Naive thymus-derived CD8-positive, alpha-beta T cell (primary cell): ENCODE measurements at regions not wholly inside any gene's neighbourhood (a gene's known extent, or its start where the extent isn't known, plus 50 kb on each side); places are given as distances from the start of the nearest gene placed in this dataset.
"Not testable (repeated sequence)": the region's sequence is repeated elsewhere in the genome, so short reads cannot be mapped to it uniquely, and the experiment has no call there.

Source experiments
- ATAC-seq, 2 donors: fragments of 150-1000 bp; cut with Tn5 transposase in 1 of 2; sonication (Bioruptor Pico), chemical (Tn5 transposase) in 1 of 2; 1 replicate in 1 of 2; 2 replicates in 1 of 2; pipeline ENCODE4 v1.10.0; 2021; ENCODE audit warnings: mild to moderate bottlenecking in 2 of 2, moderate library complexity in 2 of 2
- POLR2A ChIA-PET: fragments of 350-600 bp; sonication (Branson Sonifier 250); formaldehyde crosslinking; loops from one replicate; lab custom pipeline; 2021; ENCODE audit warnings: antibody characterized with exemption; lab: Charles Lee
- DNase-seq, 10 donors: peaks; one replicate each; pipeline versions ENCODE4 v3.0.0 to v3.0.0-alpha.2; 2020 to 2022
- H3K27ac Mint-ChIP-seq, 10 donors: one replicate each; pipeline ENCODE4 v1.8.0; 2020 to 2022; ENCODE audit warnings: mild to moderate bottlenecking in 10 of 10, mixed read lengths in 10 of 10, moderate library complexity in 4 of 10, inconsistent platforms in 1 of 10
- H3K27me3 Mint-ChIP-seq, 5 donors: one replicate each; pipeline ENCODE4 v1.8.0; 2021 to 2022; ENCODE audit warnings: mixed read lengths in 5 of 5
- H3K36me3 Mint-ChIP-seq, 3 donors: one replicate each; pipeline ENCODE4 v1.8.0; 2020 to 2022; ENCODE audit warnings: mixed read lengths in 3 of 3, mild to moderate bottlenecking in 2 of 3, inconsistent platforms in 1 of 3
- H3K4me1 Mint-ChIP-seq, 4 donors: one replicate each; pipeline ENCODE4 v1.8.0; 2021 to 2022; ENCODE audit warnings: mixed read lengths in 4 of 4
- H3K4me3 Mint-ChIP-seq, 10 donors: one replicate each; pipeline ENCODE4 v1.8.0; 2020 to 2022; ENCODE audit warnings: mild to moderate bottlenecking in 10 of 10, mixed read lengths in 10 of 10, moderate library complexity in 6 of 10, inconsistent platforms in 1 of 10
- H3K9me3 Mint-ChIP-seq, 9 donors: one replicate each; pipeline ENCODE4 v1.8.0; 2020 to 2022; ENCODE audit warnings: mixed read lengths in 9 of 9, mild to moderate bottlenecking in 3 of 9, inconsistent platforms in 1 of 9, moderate library complexity in 1 of 9

DNA sequence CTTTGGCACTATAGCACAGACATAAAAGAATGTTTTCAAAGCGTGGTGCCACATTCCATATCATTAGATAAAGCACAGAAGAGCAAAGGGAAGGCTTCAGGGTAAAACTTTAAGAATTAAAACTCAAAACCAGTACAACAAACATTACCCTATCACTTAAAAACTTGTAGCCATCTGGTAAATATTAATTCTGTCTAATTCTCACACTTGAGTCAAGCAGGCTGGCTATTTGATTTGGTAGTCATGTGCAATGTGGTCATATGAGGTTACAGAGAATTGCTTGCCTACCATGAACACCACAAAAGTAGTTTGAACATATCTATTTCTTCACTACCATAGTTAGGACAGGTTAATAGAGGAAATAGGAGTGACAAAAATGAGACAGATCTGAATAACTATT is 244.9 kb downstream of the IRS1 start:
- POLR2A ChIA-PET: no interaction called here
- no peak for ATAC-seq
- no peak overlapping the region for H3K27ac Mint-ChIP-seq
- no peaks in the 10 kb centered on the region for H3K9me3 Mint-ChIP-seq
- H3K4me1 Mint-ChIP-seq: peaks cover 0 to 2% (median 0%) of the 10 kb centered on the region in 4 donors
- peaks cover 3 to 20% (median 15%) of the 10 kb centered on the region in 5 donors for H3K27me3 Mint-ChIP-seq
- no peak for DNase-seq
- H3K4me3 Mint-ChIP-seq: no peak overlapping the region
- no peaks in the 10 kb centered on the region for H3K36me3 Mint-ChIP-seq

DNA sequence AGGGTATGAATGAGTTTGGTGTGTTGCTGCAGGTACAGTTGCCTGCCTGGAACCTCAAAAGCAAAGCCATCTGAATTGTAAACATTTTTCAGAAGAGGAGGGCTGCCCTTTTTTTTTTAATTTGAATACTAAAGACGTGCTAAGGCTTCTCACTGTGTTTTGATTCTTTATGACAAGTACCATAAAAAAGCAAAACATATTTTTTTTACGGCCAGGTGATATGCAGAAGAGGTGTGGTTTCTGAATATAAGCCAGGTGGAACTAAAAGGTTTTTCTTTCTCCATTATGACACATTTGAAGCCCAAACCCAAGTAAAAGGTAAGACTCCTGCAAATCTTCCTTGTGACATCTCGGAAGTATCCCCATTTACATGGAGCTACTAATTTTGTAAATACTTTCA is 246.3 kb downstream of the IRS1 start:
- H3K4me3 Mint-ChIP-seq: no peak overlapping the region
- DNase-seq (no peak), ATAC-seq (no peak)
- no peaks in the 10 kb centered on the region for H3K9me3 Mint-ChIP-seq
- H3K27ac Mint-ChIP-seq: no peak overlapping the region
- no peaks in the 10 kb centered on the region for H3K36me3 Mint-ChIP-seq
- POLR2A ChIA-PET: no interaction called here
- H3K27me3 Mint-ChIP-seq: peaks cover 3 to 24% (median 15%) of the 10 kb centered on the region in 5 donors
- H3K4me1 Mint-ChIP-seq: peaks cover 0 to 3% (median 0%) of the 10 kb centered on the region in 4 donors

DNA sequence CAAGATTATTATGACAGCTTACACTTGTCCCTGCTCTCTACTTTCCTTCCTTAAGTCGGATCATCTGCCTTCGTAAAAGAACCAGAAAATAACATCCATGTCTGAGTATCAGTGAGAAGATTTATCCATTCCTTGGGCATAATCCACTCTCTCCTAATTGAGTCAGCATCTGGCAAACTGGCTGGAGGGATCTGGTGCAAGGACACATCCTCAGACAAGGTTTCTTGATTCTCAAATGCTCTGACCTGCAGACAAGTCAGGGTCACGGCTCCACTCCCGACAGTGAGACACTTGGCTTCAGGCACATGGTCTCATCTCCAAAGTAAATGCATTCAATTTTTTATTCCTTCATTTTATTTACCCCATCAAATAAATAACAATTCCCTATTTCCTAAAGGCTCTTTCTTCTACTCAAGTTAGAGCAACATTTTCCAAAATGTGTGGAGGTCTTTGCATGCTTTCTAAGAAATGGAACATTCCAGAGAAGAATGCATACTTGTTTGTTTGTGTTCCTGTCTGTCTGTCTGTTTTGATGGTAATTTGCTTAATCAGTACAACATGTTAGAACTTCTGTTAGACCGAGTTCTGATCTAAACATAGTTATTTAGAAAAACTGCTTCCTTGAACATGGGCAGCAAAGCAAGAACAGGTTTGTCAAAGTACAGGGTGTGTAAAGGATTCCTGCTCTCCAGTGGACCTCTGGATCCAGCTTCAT is 246.9 kb downstream of the IRS1 start:
- no peak overlapping the region for H3K27ac Mint-ChIP-seq
- no peaks in the 10 kb centered on the region for H3K9me3 Mint-ChIP-seq
- H3K27me3 Mint-ChIP-seq: peaks cover 3 to 20% (median 15%) of the 10 kb centered on the region in 5 donors
- ATAC-seq (no peak), DNase-seq (no peak)
- POLR2A ChIA-PET: no interaction called here
- no peaks in the 10 kb centered on the region for H3K36me3 Mint-ChIP-seq
- peaks cover 0 to 3% (median 0%) of the 10 kb centered on the region in 4 donors for H3K4me1 Mint-ChIP-seq
- no peak overlapping the region for H3K4me3 Mint-ChIP-seq

DNA sequence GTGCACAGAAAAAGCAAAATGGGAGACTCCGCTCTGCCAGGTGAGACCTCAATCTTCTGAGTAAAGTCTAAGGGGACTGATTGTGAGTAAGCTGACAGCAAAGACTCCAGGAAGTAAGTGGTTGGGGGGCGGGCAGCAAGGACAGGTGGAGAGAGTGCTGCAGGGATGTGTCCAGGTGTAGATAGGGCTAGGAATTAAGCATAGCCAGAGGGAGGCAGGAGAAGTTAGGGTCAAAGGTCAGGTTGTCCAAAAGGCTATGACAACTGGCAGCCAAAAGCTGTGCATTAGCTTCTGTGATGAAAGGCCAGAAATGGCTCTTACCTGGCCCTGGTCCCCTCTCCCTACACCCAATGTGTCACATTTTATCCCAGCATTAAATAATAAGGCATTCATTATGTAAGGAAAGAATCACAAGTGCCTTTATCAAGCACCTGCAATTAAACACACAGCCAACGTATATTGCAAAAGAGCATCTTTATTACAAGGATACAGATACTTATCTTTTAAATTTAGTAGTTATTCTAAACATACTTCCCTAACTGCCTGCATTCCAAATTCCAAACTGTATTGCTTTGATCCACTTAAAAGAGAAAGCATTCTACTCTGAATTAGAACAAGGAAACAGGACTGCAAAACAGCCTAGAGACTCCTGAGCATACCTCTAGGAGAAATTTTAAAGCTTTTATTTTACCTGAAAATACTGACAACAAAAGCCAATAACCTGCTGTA is 247.9 kb downstream of the IRS1 start:
- POLR2A ChIA-PET: no interaction called here

DNA sequence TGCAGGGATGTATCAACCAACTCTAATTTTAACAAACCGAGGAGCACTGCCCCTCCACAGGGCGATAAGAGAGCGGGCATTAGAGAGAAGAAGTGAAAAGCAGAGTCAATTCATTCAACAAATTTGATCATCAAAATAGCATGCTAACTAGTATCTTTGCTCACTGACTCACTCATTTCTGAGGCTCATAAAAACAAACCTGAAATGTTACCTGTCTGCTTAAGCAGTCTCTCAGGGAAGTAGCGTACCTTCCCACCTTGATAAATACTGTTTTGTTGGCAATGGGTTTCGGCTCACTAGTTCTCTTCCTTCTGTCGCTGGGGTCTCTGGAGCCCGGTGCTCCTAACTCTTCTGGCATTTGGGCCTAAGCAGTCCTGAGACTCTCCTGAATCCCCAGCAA is 248.8 kb downstream of the IRS1 start:
- H3K36me3 Mint-ChIP-seq: no peaks in the 10 kb centered on the region
- POLR2A ChIA-PET: no interaction called here
- peaks cover 0 to 5% (median 0%) of the 10 kb centered on the region in 9 donors for H3K9me3 Mint-ChIP-seq
- H3K27ac Mint-ChIP-seq: no peak overlapping the region
- peaks cover 0 to 17% (median 2%) of the 10 kb centered on the region in 5 donors for H3K27me3 Mint-ChIP-seq
- DNase-seq (no peak), ATAC-seq (no peak)
- no peak overlapping the region for H3K4me3 Mint-ChIP-seq
- peaks cover 0 to 3% (median 0%) of the 10 kb centered on the region in 4 donors for H3K4me1 Mint-ChIP-seq

More for the DNA sequence above, 247.9 kb downstream of the IRS1 start:
- DNase-seq (no peak), ATAC-seq (no peak)
- peaks cover 0 to 3% (median 0%) of the 10 kb centered on the region in 4 donors for H3K4me1 Mint-ChIP-seq
- no peaks in the 10 kb centered on the region for H3K9me3 Mint-ChIP-seq
- H3K4me3 Mint-ChIP-seq: no peak overlapping the region
- H3K27ac Mint-ChIP-seq: no peak overlapping the region
- peaks cover 2 to 17% (median 4%) of the 10 kb centered on the region in 5 donors for H3K27me3 Mint-ChIP-seq
- no peaks in the 10 kb centered on the region for H3K36me3 Mint-ChIP-seq

DNA sequence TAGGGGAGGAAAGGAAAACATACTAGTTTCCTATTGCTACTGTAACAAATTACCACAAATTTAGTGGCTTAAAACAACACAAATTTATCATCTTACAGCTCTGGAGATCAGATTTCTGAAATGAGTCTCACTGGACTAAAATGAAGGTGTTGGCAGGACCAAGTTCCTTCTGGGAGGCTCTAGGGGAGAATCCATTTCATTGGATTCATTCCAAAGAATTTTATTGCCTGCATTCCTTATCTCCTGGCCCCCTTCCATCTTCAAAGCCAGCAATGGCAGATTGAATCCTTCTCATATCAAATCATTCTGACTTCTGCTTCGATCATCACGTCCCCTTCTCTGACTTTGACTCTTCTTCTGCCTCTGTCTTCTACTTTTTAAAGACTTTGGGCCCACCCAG is 250.9 kb downstream of the IRS1 start:
- DNase-seq (no peak), ATAC-seq (no peak)
- Mint-ChIP-seq H3K9me3 (peaks cover 0 to 12% (median 0%) of the 10 kb centered on the region in 9 donors), H3K27me3 (peaks cover 2 to 20% (median 4%) of the 10 kb centered on the region in 5 donors), H3K4me3 (no peak overlapping the region), H3K27ac (no peak overlapping the region), H3K4me1 (peaks cover 0 to 3% (median 0%) of the 10 kb centered on the region in 4 donors), H3K36me3 (no peaks in the 10 kb centered on the region)
- POLR2A ChIA-PET: no interaction called here

DNA sequence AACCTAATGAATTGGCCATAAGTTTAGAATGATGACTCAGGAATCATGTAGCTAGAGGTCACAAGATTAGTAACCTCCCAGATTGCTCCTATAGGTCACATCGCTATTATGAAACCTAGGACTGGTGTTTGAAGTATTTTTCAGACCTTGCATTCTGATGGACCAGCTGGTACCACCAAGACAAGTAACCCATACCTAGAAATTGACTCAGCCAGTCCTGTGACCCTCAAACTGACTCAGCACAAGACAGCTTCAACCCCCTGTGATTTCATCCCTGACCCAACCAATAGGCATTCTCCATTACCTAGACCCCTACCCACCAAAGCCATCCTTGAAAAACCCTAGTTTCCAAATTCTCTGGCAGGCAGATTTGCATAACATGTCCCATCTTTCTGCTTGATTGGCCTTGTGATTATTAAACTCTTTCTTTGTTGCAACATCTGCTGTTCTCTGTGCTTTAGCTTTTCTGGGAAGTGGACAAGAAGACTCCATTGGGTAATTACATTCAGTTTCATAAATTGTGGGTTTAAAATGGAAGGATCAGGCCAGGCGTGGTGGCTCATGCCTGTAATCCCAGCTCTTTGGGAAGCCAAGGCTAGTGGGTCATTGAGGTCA is 254.9 kb downstream of the IRS1 start:
- ATAC-seq (no peak), DNase-seq (no peak)
- Mint-ChIP-seq H3K36me3 (no peaks in the 10 kb centered on the region), H3K9me3 (peaks cover 0 to 21% (median 2%) of the 10 kb centered on the region in 9 donors), H3K27ac (no peak overlapping the region), H3K4me3 (no peak overlapping the region), H3K27me3 (peaks cover 6 to 23% (median 10%) of the 10 kb centered on the region in 5 donors), H3K4me1 (peaks cover 0 to 2% (median 0%) of the 10 kb centered on the region in 4 donors)
- POLR2A ChIA-PET: no interaction called here

DNA sequence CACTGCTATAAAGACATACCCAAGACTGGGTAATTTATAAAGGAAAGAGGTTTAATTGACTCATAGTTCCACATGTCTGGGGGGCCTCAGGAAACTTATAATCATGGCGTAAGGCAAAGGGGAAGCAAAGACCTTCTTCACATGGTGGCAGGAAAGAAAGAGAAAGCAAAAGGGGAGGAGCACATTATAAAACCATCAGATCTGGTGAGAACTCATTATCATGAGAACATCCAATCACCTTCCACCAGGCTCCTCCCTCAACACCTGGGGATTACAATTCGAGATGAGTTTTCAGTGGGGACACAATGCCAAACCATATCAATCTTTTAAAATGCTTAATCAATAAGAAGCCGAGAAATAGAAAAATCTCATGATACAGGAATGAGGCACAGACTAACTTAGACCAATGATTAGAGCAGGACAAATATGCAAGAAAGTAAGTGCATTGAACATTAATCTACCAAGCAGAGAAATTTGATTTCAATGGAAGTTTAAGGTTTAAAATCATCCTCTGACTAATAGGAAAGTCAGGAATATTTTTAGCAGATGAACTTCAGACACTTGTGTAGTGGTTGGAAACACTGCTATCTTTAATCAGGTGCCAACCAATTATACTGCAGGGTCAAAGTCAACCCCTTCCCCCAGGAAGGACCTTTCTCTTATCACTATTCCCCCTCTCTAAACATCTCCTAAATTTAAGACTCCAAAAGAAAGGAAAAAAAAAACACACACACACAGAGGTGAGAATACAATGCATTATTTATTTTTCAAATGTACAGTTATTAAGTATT is 259.2 kb downstream of the IRS1 start:
- H3K27ac Mint-ChIP-seq: no peak overlapping the region

DNA sequence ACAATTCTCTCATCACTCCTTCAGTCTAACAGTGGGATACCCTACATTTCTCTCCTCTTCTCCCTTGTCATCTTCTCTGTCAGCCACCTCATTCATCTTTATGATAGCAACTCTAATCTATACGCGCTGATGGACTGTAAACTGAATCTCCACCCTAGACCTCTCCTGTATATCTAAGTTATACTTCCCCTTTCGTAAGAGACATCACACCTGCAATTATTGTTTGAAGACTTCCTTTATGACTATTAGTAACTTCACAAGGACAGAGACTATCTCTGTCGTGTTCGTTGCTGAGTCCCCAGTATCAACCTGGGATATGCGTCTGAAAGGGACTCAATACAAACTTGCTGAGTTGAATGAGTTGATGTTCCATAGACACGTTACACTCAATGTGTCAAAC is 263.2 kb downstream of the IRS1 start:
- POLR2A ChIA-PET: no interaction called here

More for the DNA sequence above, 259.2 kb downstream of the IRS1 start:
- H3K4me1 Mint-ChIP-seq: no peaks in the 10 kb centered on the region
- peaks cover 10 to 18% (median 14%) of the 10 kb centered on the region in 5 donors for H3K27me3 Mint-ChIP-seq
- DNase-seq: no peak
- no peak for ATAC-seq
- POLR2A ChIA-PET: no interaction called here
- H3K9me3 Mint-ChIP-seq: peaks cover 0 to 12% (median 2%) of the 10 kb centered on the region in 9 donors
- H3K36me3 Mint-ChIP-seq: no peaks in the 10 kb centered on the region
- H3K4me3 Mint-ChIP-seq: no peak overlapping the region

DNA sequence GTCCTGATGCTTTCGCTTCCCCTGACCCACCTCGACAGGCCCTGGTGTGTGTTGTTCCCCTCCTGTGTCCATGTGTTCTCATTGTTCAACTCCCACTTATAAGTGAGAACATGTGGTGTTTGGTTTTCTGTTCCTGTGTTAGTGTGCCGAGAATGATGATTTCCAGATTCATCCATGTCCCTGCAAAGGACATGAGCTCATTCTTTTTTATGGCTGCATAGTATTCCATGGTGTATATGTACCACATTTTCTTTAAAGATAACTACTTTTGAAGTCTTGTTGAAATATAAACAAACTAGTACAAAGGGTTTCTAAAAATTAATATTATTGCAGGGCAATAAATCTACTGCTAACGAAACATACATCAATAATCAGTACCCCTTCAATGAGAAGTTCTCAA is 266.6 kb downstream of the IRS1 start:
- H3K4me1 Mint-ChIP-seq, H3K27me3 Mint-ChIP-seq, POLR2A ChIA-PET, DNase-seq, H3K9me3 Mint-ChIP-seq, H3K4me3 Mint-ChIP-seq, H3K27ac Mint-ChIP-seq, H3K36me3 Mint-ChIP-seq, ATAC-seq: not testable (repeated sequence)

More for the DNA sequence above, 263.2 kb downstream of the IRS1 start:
- peaks cover 2 to 12% (median 5%) of the 10 kb centered on the region in 5 donors for H3K27me3 Mint-ChIP-seq
- H3K9me3 Mint-ChIP-seq: peaks cover 0 to 4% (median 0%) of the 10 kb centered on the region in 9 donors
- H3K27ac Mint-ChIP-seq: no peak overlapping the region
- no peaks in the 10 kb centered on the region for H3K4me1 Mint-ChIP-seq
- no peaks in the 10 kb centered on the region for H3K36me3 Mint-ChIP-seq
- ATAC-seq (no peak), DNase-seq (no peak)
- no peak overlapping the region for H3K4me3 Mint-ChIP-seq

DNA sequence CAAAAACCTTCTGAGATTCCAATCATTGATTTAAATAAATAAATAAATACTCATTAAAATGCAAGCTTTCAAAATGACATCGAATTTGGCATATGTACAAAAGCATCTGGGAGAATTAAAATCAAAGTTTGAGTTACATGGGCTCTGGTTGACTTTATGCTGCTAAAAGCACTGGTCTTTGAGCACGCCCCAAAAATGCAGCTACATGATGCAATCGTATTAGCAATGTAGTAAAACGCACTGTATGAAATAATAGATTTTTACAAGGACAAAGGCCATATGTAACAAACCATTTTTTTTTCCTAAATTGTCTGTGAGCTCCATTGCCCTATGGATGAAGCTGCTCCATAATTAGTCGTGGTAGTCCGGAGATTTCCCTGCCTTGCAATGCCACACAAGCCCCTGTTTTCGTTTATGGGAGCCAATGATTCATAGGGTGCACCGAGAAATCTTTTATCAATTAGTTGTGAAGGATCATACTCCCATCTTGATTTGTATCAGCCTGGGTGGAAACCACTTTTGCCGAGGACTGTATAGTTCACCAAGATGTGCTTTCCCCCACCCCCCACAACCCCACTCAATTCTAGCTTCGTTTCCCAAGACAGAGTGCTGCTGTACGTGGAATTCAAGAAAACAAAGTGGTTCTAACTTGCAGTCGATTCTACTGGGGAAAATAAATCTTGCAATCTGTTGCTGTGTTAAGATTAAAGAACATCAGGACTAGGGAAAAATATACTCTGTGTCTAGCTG is 268.4 kb downstream of the IRS1 start:
- POLR2A ChIA-PET: no interaction called here
- H3K4me3 Mint-ChIP-seq: no peak overlapping the region
- no peaks in the 10 kb centered on the region for H3K4me1 Mint-ChIP-seq
- H3K36me3 Mint-ChIP-seq: no peaks in the 10 kb centered on the region
- no peak overlapping the region for H3K27ac Mint-ChIP-seq
- H3K27me3 Mint-ChIP-seq: peaks cover 0 to 2% (median 0%) of the 10 kb centered on the region in 5 donors
- peaks cover 0 to 4% (median 0%) of the 10 kb centered on the region in 9 donors for H3K9me3 Mint-ChIP-seq
- ATAC-seq (no peak), DNase-seq (no peak)

DNA sequence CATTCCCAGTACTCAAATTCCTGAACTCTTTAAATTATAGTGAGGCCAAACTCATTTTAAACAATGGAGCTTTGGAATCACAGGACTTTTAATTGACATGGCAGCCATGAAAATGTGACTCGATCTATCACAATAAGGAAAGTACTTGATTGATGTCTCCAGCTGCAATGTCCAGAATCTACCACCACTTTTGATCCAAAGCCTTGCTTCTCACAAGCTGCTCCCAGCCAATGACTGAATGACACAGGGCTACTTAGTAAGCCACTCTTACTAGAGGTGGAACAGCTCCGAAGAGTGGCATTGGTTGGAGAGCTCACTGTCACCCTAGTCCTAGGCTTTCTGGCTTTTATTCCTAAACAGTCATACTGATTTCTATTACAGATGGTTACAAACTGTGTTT is 270.1 kb downstream of the IRS1 start:
- H3K27me3 Mint-ChIP-seq: peaks cover 0 to 2% (median 0%) of the 10 kb centered on the region in 5 donors
- no peak overlapping the region for H3K4me3 Mint-ChIP-seq
- no peaks in the 10 kb centered on the region for H3K36me3 Mint-ChIP-seq
- H3K4me1 Mint-ChIP-seq: no peaks in the 10 kb centered on the region
- ATAC-seq: no peak
- no peak overlapping the region for H3K27ac Mint-ChIP-seq
- H3K9me3 Mint-ChIP-seq: peaks cover 0 to 4% (median 0%) of the 10 kb centered on the region in 9 donors
- DNase-seq: no peak
- POLR2A ChIA-PET: no interaction called here
